Spleen (tissue), 11 donors: ENCODE measurements at regions not wholly inside any gene's neighbourhood (a gene's known extent, or its start where the extent isn't known, plus 50 kb on each side); places are given as distances from the start of the nearest gene placed in this dataset.

Experiments used
- DNase-seq: peaks from one replicate; pipeline ENCODE4 v3.0.0-alpha.2; 2020
- H3K27ac ChIP-seq, 8 donors: fragments of 200-600 bp; sonication (generic) in 7 of 8; 1 replicate in 4 of 8; 2 replicates in 4 of 8; pipeline versions ENCODE4 v1.5.0 to v1.8.0; 2016 to 2021; ENCODE audit warnings: inconsistent platforms in 4 of 8, mild to moderate bottlenecking in 4 of 8, moderate library complexity in 1 of 8
- H3K27me3 ChIP-seq, 7 donors: fragments of 200-600 bp; sonication (generic) in 6 of 7; replicated peaks in 1 of 7; 1 replicate in 4 of 7; 2 replicates in 3 of 7; pipeline versions ENCODE4 v1.5.0 to v1.8.0; 2016 to 2021; ENCODE audit warnings: inconsistent platforms in 3 of 7, mild to moderate bottlenecking in 1 of 7
- H3K36me3 ChIP-seq, 6 donors: fragments of 200-600 bp; sonication (generic) in 5 of 6; 1 replicate in 4 of 6; 2 replicates in 2 of 6; pipeline versions ENCODE4 v1.5.0 to v1.8.0; 2016 to 2021; ENCODE audit warnings: inconsistent platforms in 2 of 6
- H3K4me1 ChIP-seq, 6 donors: fragments of 200-600 bp; sonication (generic) in 5 of 6; 1 replicate in 3 of 6; 2 replicates in 3 of 6; pipeline versions ENCODE4 v1.5.0 to v1.8.0; 2016 to 2021; ENCODE audit warnings: inconsistent platforms in 3 of 6
- H3K4me3 ChIP-seq, 8 donors: fragments of 200-600 bp; sonication (generic) in 7 of 8; 1 replicate in 4 of 8; 2 replicates in 4 of 8; pipeline versions ENCODE4 v1.5.0 to v1.8.0; 2016 to 2021; ENCODE audit warnings: inconsistent platforms in 4 of 8, mild to moderate bottlenecking in 4 of 8, moderate library complexity in 2 of 8
- H3K9me3 ChIP-seq, 8 donors: fragments of 200-600 bp; sonication (generic) in 7 of 8; 1 replicate in 4 of 8; 2 replicates in 4 of 8; pipeline versions ENCODE4 v1.5.0 to v1.8.0; 2016 to 2021; ENCODE audit warnings: inconsistent platforms in 4 of 8
- CTCF ChIP-seq, 11 experiments: fragments of 200-600 bp in 7 of 11; fragments of 450-650 bp in 4 of 11; sonication (generic) in 4 of 11; IDR thresholded peaks in 8 of 11; conservative IDR thresholded peaks in 3 of 11; 1 replicate in 7 of 11; 2 replicates in 4 of 11; pipeline versions ENCODE4 v1.4.0 to v1.8.0; 2016 to 2021; ENCODE audit warnings: antibody characterized with exemption in 11 of 11, inconsistent platforms in 4 of 11, mild to moderate bottlenecking in 1 of 11
- POLR2A ChIP-seq, 3 donors: fragments of 450-650 bp; IDR thresholded peaks; one replicate each; pipeline ENCODE4 v1.5.1; 2017; ENCODE audit warnings: antibody characterized with exemption in 3 of 3, mild to moderate bottlenecking in 1 of 3
- POLR2AphosphoS5 ChIP-seq, 3 donors: sonication (generic); formaldehyde crosslinking; IDR thresholded peaks; one replicate each; pipeline ENCODE4 v1.5.1; 2017; ENCODE audit warnings: antibody characterized with exemption in 3 of 3
- WGBS, 5 donors: extraction: QIAGEN DNeasy Blood & Tissue Kit in 3 of 5; methylation state at CpG; one replicate each; pipeline versions ENCODE4 v1.1.5 to v1.1.7; 2013 to 2018; 5-methylcytosine and 5-hydroxymethylcytosine counted together
- intact Hi-C: fragments of 100-400 bp; cut with DNase I; formaldehyde crosslinking; loops from one replicate; pipeline ENCODE4 v1.15.0; 2023; ENCODE audit warnings: low total_unique reads
- donor health status: healthy with polysubstance abuse.
- donor health status: DM: no; HTN: no; CAD: no; lungs with moderate emphysema.
- donor health status: DM: no; HTN: no; CAD: no.
- donor health status: Bipolar disorder and iron deficiency.
- donor health status: healthy.
- donor health status: DM: no; HTN: no; CAD: no.
- donor health status: DM: yes; HTN: yes; CAD: no.

GRCh38 chr3:84439476-84439875, 519.3 kb upstream of the CADM2 start:
- Histone ChIP-seq H3K36me3 (no peaks in the 10 kb centered on the region), H3K4me3 (no peak overlapping the region), H3K9me3 (peaks cover 0 to 6% (median 0%) of the 10 kb centered on the region in 8 donors), H3K27ac (no peak overlapping the region), H3K27me3 (no peaks in the 10 kb centered on the region), H3K4me1 (no peaks in the 10 kb centered on the region)
- intact Hi-C loops, result no loop called here
- 79 to 94% (median 90%) methylated on average over 1 of the region's 1 CpG for WGBS, 5 donors
- DNase-seq, result no peak
- no peak for TF ChIP-seq POLR2A (IDR thresholded peaks at IDR 0.05)
- TF ChIP-seq CTCF (IDR thresholded peaks at IDR 0.05 in 8 of 11, conservative IDR thresholded peaks at IDR 0.05 in 3 of 11), result no peak
- no peak for TF ChIP-seq POLR2AphosphoS5 (IDR thresholded peaks at IDR 0.05)

DNA sequence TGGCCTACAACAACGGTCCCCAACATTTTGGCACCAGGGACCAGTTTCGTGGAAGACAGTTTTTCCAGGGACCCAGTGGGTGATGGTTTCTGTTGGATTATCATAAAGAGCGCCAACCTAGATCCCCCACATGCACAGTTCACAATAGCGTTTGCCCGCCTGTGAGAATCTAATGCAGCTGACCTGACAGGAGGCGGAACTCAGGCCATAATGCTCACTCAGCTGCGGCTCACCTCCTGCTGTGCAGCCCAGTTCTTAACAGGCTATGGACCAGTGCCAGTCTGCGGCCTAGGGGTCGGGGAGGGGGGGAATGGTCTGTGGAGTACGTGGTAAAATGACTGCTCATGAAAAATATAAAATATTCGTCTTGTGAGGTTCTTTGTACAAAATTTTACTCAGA, 518.5 kb upstream of the CADM2 start:
- Histone ChIP-seq H3K27ac (no peak overlapping the region), H3K4me1 (no peaks in the 10 kb centered on the region), H3K36me3 (no peaks in the 10 kb centered on the region), H3K4me3 (no peak overlapping the region), H3K27me3 (no peaks in the 10 kb centered on the region), H3K9me3 (peaks cover 0 to 6% (median 0%) of the 10 kb centered on the region in 8 donors)
- intact Hi-C loops, result no loop called here
- 71 to 84% (median 81%) methylated on average over 11 of the region's 11 CpGs for WGBS, 5 donors
- peak; percentile 34 for DNase-seq
- no peak for TF ChIP-seq CTCF (IDR thresholded peaks at IDR 0.05 in 8 of 11, conservative IDR thresholded peaks at IDR 0.05 in 3 of 11)
- TF ChIP-seq POLR2AphosphoS5 (IDR thresholded peaks at IDR 0.05), result no peak
- no peak for TF ChIP-seq POLR2A (IDR thresholded peaks at IDR 0.05)

GRCh38 chr3:84442533-84442932, 516.3 kb upstream of the CADM2 start:
- Histone ChIP-seq H3K27me3 (no peaks in the 10 kb centered on the region), H3K27ac (no peak overlapping the region), H3K4me1 (no peaks in the 10 kb centered on the region), H3K9me3 (peaks cover 0 to 6% (median 0%) of the 10 kb centered on the region in 8 donors), H3K4me3 (no peak overlapping the region), H3K36me3 (no peaks in the 10 kb centered on the region)
- WGBS, 5 donors, result 83 to 92% (median 88%) methylated on average over 2 of the region's 2 CpGs
- TF ChIP-seq POLR2A (IDR thresholded peaks at IDR 0.05) (no peak), CTCF (IDR thresholded peaks at IDR 0.05 in 8 of 11, conservative IDR thresholded peaks at IDR 0.05 in 3 of 11) (no peak), POLR2AphosphoS5 (IDR thresholded peaks at IDR 0.05) (no peak)
- intact Hi-C loops, result no loop called here
- DNase-seq, result no peak

DNA sequence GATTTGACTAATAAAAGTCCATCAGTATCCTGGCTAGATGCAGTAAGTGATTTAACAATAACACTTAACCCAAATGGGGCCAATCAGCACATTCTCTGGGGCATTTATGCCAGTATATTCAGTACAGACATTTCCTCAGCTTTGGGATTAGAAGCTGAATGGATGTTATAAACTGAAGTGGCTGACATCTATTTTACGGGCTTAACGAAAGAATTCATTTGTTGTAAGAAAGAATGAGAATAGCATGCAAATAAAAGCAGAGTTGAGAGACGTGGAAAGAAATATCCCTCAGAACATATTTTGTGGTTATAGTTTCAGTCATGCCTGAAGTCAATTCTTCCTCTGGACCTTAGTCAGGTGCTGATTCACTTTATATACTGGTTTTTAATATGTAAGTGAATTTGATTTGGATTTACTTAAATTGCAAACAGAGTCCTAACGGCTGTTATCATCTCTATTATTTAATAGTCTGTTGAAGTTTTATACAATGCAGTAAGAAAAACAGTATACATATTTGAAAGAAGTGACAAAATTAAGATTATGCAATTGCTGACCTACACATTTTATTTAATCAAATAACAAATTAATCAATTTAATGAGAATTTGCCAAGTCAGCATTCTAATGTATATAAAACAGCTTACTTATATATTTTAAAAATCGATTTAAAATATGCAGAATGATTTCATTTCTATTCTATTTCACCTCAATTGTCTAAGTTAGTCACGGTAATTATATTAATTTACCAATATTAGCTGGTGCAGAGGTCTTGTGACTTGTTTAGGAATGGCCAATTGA, 513.9 kb upstream of the CADM2 start:
- no peak for DNase-seq
- H3K9me3 ChIP-seq, result peaks cover 0 to 6% (median 0%) of the 10 kb centered on the region in 8 donors
- H3K36me3 ChIP-seq, result no peaks in the 10 kb centered on the region
- no peak for TF ChIP-seq POLR2A (IDR thresholded peaks at IDR 0.05)
- TF ChIP-seq CTCF (IDR thresholded peaks at IDR 0.05 in 8 of 11, conservative IDR thresholded peaks at IDR 0.05 in 3 of 11), result no peak
- no peak for TF ChIP-seq POLR2AphosphoS5 (IDR thresholded peaks at IDR 0.05)
- no peaks in the 10 kb centered on the region for H3K27me3 ChIP-seq
- WGBS, 5 donors, result 58 to 82% (median 66%) methylated on average over 6 of the region's 6 CpGs
- H3K27ac ChIP-seq, result no peak overlapping the region
- intact Hi-C loops, result no loop called here
- no peaks in the 10 kb centered on the region for H3K4me1 ChIP-seq
- H3K4me3 ChIP-seq, result no peak overlapping the region
